ENCODE measurements at regions not wholly inside any gene's neighbourhood (a gene's known extent, or its start where the extent isn't known, plus 50 kb on each side); places are given as distances from the start of the nearest gene placed in this dataset.
A peak's percentile ranks its signal among the peaks of the same experiment; 100 is the strongest.

DNA sequence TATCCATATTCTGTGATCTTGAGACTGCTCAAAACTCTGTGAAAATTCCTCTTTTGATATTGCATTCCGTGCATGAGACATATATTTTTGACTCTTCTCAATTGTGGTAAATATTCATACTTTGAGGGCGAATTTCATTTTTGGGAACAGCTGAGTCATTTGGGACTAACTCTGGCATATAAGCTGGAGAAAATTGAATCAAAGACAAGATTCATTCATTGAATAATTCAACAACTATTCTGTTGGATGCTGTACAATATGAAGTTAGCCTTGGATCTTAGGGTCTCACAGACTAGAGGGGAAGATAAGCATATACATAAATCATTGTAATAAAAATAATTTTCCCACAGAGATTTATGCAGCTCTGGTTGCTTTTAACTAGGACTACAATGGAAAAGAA, 183.2 kb upstream of the NEBL start:
- H3K9me3 ChIP-seq (ENCODE audit: control insufficient read depth, insufficient read depth, low read depth, low read length) = no peaks in the 10 kb centered on the region
- H3K9ac ChIP-seq (ENCODE audit: insufficient read depth, low read length) = no peak overlapping the region
- no peak overlapping the region for H3K4me2 ChIP-seq (ENCODE audit: extremely low read depth, insufficient read depth, low read length)
- no peaks in the 10 kb centered on the region for H4K20me1 ChIP-seq (ENCODE audit: control insufficient read depth, extremely low read depth, insufficient read depth, low read length)
- DNase-seq (ENCODE audit: low read depth in 2 of 2) = peak; percentile 14 to 44
- no peak overlapping the region for H3K27ac ChIP-seq (ENCODE audit: insufficient read depth, low read length)
- no peak overlapping the region for H2AFZ ChIP-seq (ENCODE audit: low read length)
- no peaks in the 10 kb centered on the region for H3K4me1 ChIP-seq (ENCODE audit: control insufficient read depth, extremely low read depth, insufficient read depth, low read length)
- no peaks in the 10 kb centered on the region for H3K27me3 ChIP-seq (ENCODE audit: control insufficient read depth, insufficient read depth, low read length)
- no peaks in the 10 kb centered on the region for H3K36me3 ChIP-seq (ENCODE audit: control insufficient read depth, insufficient read depth, low read length)
- no peak overlapping the region for H3K4me3 ChIP-seq (replicated peaks in 1 of 4; ENCODE audit: control extremely low read depth in 1 of 4, insufficient read depth in 1 of 4, low read depth in 3 of 4, low read length in 4 of 4)
- TF ChIP-seq, protein P1, sequence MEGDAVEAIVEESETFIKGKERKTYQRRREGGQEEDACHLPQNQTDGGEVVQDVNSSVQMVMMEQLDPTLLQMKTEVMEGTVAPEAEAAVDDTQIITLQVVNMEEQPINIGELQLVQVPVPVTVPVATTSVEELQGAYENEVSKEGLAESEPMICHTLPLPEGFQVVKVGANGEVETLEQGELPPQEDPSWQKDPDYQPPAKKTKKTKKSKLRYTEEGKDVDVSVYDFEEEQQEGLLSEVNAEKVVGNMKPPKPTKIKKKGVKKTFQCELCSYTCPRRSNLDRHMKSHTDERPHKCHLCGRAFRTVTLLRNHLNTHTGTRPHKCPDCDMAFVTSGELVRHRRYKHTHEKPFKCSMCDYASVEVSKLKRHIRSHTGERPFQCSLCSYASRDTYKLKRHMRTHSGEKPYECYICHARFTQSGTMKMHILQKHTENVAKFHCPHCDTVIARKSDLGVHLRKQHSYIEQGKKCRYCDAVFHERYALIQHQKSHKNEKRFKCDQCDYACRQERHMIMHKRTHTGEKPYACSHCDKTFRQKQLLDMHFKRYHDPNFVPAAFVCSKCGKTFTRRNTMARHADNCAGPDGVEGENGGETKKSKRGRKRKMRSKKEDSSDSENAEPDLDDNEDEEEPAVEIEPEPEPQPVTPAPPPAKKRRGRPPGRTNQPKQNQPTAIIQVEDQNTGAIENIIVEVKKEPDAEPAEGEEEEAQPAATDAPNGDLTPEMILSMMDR (conservative IDR thresholded peaks at IDR 0.05 in 1 of 2, IDR thresholded peaks at IDR 0.05 in 1 of 2; ENCODE audit: low read depth in 1 of 2, low read length in 2 of 2) = no peak
- no peak for TF ChIP-seq EZH2 (IDR thresholded peaks at IDR 0.05; ENCODE audit: low read length, missing control alignments)
- H3K79me2 ChIP-seq (ENCODE audit: control insufficient read depth, insufficient read depth, low read length) = no peaks in the 10 kb centered on the region

DNA sequence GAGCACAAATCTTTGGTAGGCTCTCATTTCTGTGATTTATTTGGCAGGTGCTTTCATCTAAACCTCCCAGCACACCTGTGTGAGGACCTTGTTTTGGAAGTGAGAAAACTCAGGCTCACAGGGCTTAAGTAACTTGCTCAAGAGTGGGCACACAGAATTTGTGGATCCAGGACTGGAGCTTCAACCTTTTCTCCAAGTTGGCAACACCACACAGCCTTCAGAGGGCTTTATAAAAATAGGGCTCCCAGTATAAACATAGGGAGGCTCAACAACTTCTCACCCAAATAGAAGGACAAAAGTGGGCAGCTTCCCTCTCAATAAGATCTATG, 182.2 kb upstream of the NEBL start:
- no peaks in the 10 kb centered on the region for H4K20me1 ChIP-seq (ENCODE audit: control insufficient read depth, extremely low read depth, insufficient read depth, low read length)
- H3K27me3 ChIP-seq (ENCODE audit: control insufficient read depth, insufficient read depth, low read length) = no peaks in the 10 kb centered on the region
- H3K4me2 ChIP-seq (ENCODE audit: extremely low read depth, insufficient read depth, low read length) = no peak overlapping the region
- H3K27ac ChIP-seq (ENCODE audit: insufficient read depth, low read length) = no peak overlapping the region
- no peak for DNase-seq (ENCODE audit: low read depth in 2 of 2)
- H3K4me1 ChIP-seq (ENCODE audit: control insufficient read depth, extremely low read depth, insufficient read depth, low read length) = no peaks in the 10 kb centered on the region
- H3K79me2 ChIP-seq (ENCODE audit: control insufficient read depth, insufficient read depth, low read length) = no peaks in the 10 kb centered on the region
- H3K4me3 ChIP-seq (replicated peaks in 1 of 4; ENCODE audit: control extremely low read depth in 1 of 4, insufficient read depth in 1 of 4, low read depth in 3 of 4, low read length in 4 of 4) = no peak overlapping the region
- H3K9me3 ChIP-seq (ENCODE audit: control insufficient read depth, insufficient read depth, low read depth, low read length) = no peaks in the 10 kb centered on the region
- no peak overlapping the region for H3K9ac ChIP-seq (ENCODE audit: insufficient read depth, low read length)
- H3K36me3 ChIP-seq (ENCODE audit: control insufficient read depth, insufficient read depth, low read length) = no peaks in the 10 kb centered on the region
- no peak overlapping the region for H2AFZ ChIP-seq (ENCODE audit: low read length)
- TF ChIP-seq EZH2 (IDR thresholded peaks at IDR 0.05; ENCODE audit: low read length, missing control alignments) = no peak
- TF ChIP-seq, protein P1 (conservative IDR thresholded peaks at IDR 0.05 in 1 of 2, IDR thresholded peaks at IDR 0.05 in 1 of 2; ENCODE audit: low read depth in 1 of 2, low read length in 2 of 2) = no peak

DNA sequence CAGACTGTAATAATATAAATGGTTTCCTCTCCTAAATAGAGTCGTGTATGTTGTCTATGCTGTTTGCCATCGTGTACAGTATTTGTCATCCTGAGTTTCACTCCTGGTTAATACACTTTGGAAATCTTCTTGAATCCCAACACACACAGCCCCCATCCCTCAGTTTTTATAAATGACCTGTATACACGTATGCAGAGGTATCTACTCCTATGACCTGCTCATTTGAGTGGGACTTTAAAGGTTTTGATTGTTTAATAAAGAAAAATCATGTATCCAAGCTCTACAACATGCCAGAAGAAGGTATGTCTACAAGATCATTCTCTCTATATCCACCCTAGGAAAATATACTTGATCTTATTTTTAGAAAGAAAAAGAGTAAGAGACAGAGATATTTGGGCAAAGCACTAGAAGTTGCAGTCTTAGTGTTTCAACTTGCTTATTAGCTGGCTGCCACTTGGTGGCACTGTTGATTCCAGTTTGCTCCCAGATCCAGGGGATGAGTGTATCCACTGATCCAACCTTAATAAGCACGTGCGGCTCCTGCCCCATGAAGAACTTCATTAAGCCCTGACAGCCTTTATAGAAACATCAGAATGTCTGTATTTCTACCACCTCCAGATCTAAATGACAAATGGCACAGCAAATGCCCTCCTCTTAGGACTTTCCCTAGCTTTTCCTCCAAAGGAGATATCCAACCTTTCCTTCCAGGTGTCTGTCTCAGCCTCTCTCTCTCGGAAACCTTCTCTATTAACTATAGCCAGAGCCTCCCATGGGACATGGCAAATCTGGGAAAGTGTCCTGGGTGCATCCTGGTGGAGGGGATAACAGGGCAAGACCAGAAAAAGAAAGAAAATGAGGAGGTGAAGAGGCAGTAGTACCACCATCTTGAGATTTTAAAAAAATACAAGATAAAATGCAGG, 181.6 kb upstream of the NEBL start:
- H4K20me1 ChIP-seq (ENCODE audit: control insufficient read depth, extremely low read depth, insufficient read depth, low read length) = no peaks in the 10 kb centered on the region
- DNase-seq (ENCODE audit: low read depth in 2 of 2) = peak; percentile 50 to 84
- H3K27ac ChIP-seq (ENCODE audit: insufficient read depth, low read length) = no peak overlapping the region
- no peak overlapping the region for H3K4me3 ChIP-seq (replicated peaks in 1 of 4; ENCODE audit: control extremely low read depth in 1 of 4, insufficient read depth in 1 of 4, low read depth in 3 of 4, low read length in 4 of 4)
- no peaks in the 10 kb centered on the region for H3K36me3 ChIP-seq (ENCODE audit: control insufficient read depth, insufficient read depth, low read length)
- H3K79me2 ChIP-seq (ENCODE audit: control insufficient read depth, insufficient read depth, low read length) = no peaks in the 10 kb centered on the region
- TF ChIP-seq, protein P1 (conservative IDR thresholded peaks at IDR 0.05 in 1 of 2, IDR thresholded peaks at IDR 0.05 in 1 of 2; ENCODE audit: low read depth in 1 of 2, low read length in 2 of 2) = peak; percentile 83 to 88
- TF ChIP-seq EZH2 (IDR thresholded peaks at IDR 0.05; ENCODE audit: low read length, missing control alignments) = no peak
- no peak overlapping the region for H3K4me2 ChIP-seq (ENCODE audit: extremely low read depth, insufficient read depth, low read length)
- no peaks in the 10 kb centered on the region for H3K4me1 ChIP-seq (ENCODE audit: control insufficient read depth, extremely low read depth, insufficient read depth, low read length)
- no peak overlapping the region for H2AFZ ChIP-seq (ENCODE audit: low read length)
- H3K27me3 ChIP-seq (ENCODE audit: control insufficient read depth, insufficient read depth, low read length) = no peaks in the 10 kb centered on the region
- H3K9ac ChIP-seq (ENCODE audit: insufficient read depth, low read length) = no peak overlapping the region
- H3K9me3 ChIP-seq (ENCODE audit: control insufficient read depth, insufficient read depth, low read depth, low read length) = no peaks in the 10 kb centered on the region
